Ovary (tissue), 7 donors: ENCODE measurements at regions not wholly inside any gene's neighbourhood (a gene's known extent, or its start where the extent isn't known, plus 50 kb on each side); places are given as distances from the start of the nearest gene placed in this dataset.

Experiments
- DNase-seq, 5 donors: peaks; one replicate each; pipeline ENCODE4 v3.0.0-alpha.2; 2019 to 2020
- H3K27ac ChIP-seq, 2 donors: fragments of 200-600 bp; one replicate each; pipeline versions ENCODE4 v1.5.1 to v1.8.0; 2019 to 2022
- H3K27me3 ChIP-seq: fragments of 200-600 bp; one replicate; pipeline ENCODE4 v1.8.0; 2022
- H3K36me3 ChIP-seq: fragments of 200-600 bp; sonication (generic); one replicate; pipeline ENCODE4 v1.5.1; 2019
- H3K4me1 ChIP-seq: one replicate; pipeline ENCODE4 v1.8.1; 2013; ENCODE audit warnings: mild to moderate bottlenecking, moderate library complexity; ENCODE audit not compliant: insufficient read depth
- H3K4me3 ChIP-seq: fragments of 200-600 bp; sonication (generic); one replicate; pipeline ENCODE4 v1.5.1; 2017
- H3K9me3 ChIP-seq, 2 donors: fragments of 200-600 bp in 1 of 2; sonication (generic) in 1 of 2; one replicate each; pipeline versions ENCODE4 v1.5.1 to v1.8.1; 2013 to 2019; ENCODE audit warnings: mild to moderate bottlenecking in 1 of 2, moderate library complexity in 1 of 2
- EP300 ChIP-seq: sonication (generic); formaldehyde crosslinking; IDR thresholded peaks from one replicate; pipeline ENCODE4 v1.6.1; 2017; ENCODE audit warnings: antibody characterized with exemption
- POLR2A ChIP-seq: fragments of 450-650 bp; IDR thresholded peaks from one replicate; pipeline ENCODE4 v1.6.1; 2017; ENCODE audit warnings: antibody characterized with exemption, mild to moderate bottlenecking, moderate library complexity
- WGBS, 3 donors: extraction: QIAGEN DNeasy Blood & Tissue Kit in 1 of 3; methylation state at CpG; one replicate each; pipeline versions ENCODE4 v1.1.5 to v1.1.7; 2013 to 2017; 5-methylcytosine and 5-hydroxymethylcytosine counted together
- intact Hi-C, 4 donors: fragments of 100-400 bp; cut with DNase I; formaldehyde crosslinking; loops; one replicate each; pipeline versions ENCODE4 v1.11.0 to v1.15.1; 2022 to 2023
- TF ChIP-seq, protein P1 (sequence below), 3 donors: fragments of 450-650 bp in 2 of 3; fragments of 200-600 bp in 1 of 3; IDR thresholded peaks; one replicate each; pipeline versions ENCODE4 v1.5.1 to v1.8.0; 2016 to 2022; ENCODE audit warnings: antibody characterized with exemption in 3 of 3, mild to moderate bottlenecking in 1 of 3
- donor health status: DM: no; HTN: no; CAD: no; lungs with moderate emphysema.
- donor health status: DM: no; HTN: no; CAD: no.
- donor health status: Bipolar disorder and iron deficiency.
- donor health status: DM: no; HTN: no; CAD: no.
- donor health status: DM: yes; HTN: yes; CAD: no.

DNA sequence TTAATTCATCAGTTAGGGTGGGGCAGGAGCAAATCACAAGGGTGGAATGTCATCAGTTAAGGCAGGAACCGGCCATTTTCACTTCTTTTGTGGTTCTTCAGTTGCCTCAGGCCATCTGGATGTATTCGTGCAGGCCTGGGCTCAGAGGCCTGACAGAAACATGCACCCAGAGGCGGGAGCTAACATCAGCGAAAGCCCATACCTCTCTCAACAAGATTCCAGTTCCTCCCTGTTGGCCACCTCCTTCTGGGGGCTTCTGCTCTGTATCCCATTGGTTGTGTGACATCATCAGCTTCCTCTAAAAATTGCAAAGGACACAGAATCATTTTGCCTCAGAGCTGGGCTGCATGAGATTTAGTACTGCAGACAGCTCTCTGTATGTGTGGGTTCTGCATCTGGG lies 134.3 kb downstream of the ZNF664 start:
- intact Hi-C loops = no loop called here
- TF ChIP-seq, protein P1, sequence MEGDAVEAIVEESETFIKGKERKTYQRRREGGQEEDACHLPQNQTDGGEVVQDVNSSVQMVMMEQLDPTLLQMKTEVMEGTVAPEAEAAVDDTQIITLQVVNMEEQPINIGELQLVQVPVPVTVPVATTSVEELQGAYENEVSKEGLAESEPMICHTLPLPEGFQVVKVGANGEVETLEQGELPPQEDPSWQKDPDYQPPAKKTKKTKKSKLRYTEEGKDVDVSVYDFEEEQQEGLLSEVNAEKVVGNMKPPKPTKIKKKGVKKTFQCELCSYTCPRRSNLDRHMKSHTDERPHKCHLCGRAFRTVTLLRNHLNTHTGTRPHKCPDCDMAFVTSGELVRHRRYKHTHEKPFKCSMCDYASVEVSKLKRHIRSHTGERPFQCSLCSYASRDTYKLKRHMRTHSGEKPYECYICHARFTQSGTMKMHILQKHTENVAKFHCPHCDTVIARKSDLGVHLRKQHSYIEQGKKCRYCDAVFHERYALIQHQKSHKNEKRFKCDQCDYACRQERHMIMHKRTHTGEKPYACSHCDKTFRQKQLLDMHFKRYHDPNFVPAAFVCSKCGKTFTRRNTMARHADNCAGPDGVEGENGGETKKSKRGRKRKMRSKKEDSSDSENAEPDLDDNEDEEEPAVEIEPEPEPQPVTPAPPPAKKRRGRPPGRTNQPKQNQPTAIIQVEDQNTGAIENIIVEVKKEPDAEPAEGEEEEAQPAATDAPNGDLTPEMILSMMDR (IDR thresholded peaks at IDR 0.05) = no peak
- TF ChIP-seq EP300 (no peak), POLR2A (no peak)
- H3K4me1 ChIP-seq = no peaks in the 10 kb centered on the region
- H3K27ac ChIP-seq = no peak overlapping the region
- no peak overlapping the region for H3K4me3 ChIP-seq
- DNase-seq = no peak
- H3K27me3 ChIP-seq = no peaks in the 10 kb centered on the region
- H3K36me3 ChIP-seq = no peaks in the 10 kb centered on the region
- no peaks in the 10 kb centered on the region for H3K9me3 ChIP-seq
- WGBS, 3 donors = 85 to 91% (median 89%) methylated on average over 4 of the region's 4 CpGs

DNA sequence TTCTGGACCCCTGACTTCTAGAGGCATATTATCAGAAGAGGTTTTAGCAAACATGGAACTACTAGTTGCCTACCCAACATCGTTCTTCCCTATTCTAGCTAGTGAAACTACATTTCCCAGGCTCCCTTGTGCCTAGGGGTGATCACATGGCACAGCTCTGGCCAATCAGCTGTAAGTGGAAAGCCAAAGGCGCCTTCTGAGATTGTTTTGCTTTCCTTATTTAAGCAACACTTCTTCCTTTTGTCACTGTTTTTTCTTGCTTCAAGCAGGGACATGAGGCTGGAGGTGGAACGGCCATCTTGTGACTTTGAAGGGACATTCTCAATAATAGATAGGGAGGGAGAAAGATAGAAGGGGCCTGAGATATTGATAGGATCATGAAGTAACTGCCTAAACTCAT lies 136.7 kb downstream of the ZNF664 start:
- DNase-seq = no peak
- Histone ChIP-seq H3K27ac (no peak overlapping the region), H3K9me3 (no peaks in the 10 kb centered on the region), H3K4me3 (no peak overlapping the region), H3K36me3 (no peaks in the 10 kb centered on the region), H3K27me3 (no peaks in the 10 kb centered on the region), H3K4me1 (no peaks in the 10 kb centered on the region)
- WGBS, 3 donors = 67 to 77% (median 70%) methylated on average over 3 of the region's 3 CpGs
- TF ChIP-seq EP300 = no peak
- TF ChIP-seq, protein P1 (IDR thresholded peaks at IDR 0.05) = no peak
- TF ChIP-seq POLR2A = no peak
- intact Hi-C loops = no loop called here

DNA sequence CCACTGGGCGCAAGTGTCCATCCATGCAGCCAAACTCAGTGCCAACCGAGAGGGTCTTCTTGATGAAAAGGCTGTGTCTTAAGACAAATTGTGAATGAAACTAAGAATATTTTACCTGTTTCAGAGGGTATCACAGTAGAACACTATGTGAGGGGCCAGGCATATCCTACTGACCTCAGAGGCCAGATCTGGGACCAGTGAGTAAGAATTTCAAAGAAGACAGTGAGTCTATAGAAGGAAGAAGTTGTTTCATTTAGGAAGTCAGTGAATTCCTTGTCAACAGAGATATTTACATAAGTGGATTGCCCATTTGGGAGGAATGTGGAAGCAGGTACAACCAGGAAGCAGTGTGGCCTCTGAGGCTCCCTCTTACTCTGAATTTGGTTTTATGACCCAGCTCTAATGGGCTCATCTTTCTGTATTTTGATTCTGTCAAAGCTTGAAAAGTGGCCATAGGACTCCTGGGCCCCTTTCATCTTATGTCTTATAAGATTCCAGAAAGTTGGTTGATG lies 137.4 kb downstream of the ZNF664 start:
- intact Hi-C loops = no loop called here
- H3K27me3 ChIP-seq = no peaks in the 10 kb centered on the region
- H3K4me1 ChIP-seq = no peaks in the 10 kb centered on the region
- H3K27ac ChIP-seq = no peak overlapping the region
- no peaks in the 10 kb centered on the region for H3K9me3 ChIP-seq
- H3K36me3 ChIP-seq = no peaks in the 10 kb centered on the region
- 96 to 100% (median 97%) methylated on average over 2 of the region's 2 CpGs for WGBS, 3 donors
- no peak for DNase-seq
- no peak overlapping the region for H3K4me3 ChIP-seq
- TF ChIP-seq, protein P1 (IDR thresholded peaks at IDR 0.05) = no peak
- TF ChIP-seq EP300 = no peak
- TF ChIP-seq POLR2A = no peak

DNA sequence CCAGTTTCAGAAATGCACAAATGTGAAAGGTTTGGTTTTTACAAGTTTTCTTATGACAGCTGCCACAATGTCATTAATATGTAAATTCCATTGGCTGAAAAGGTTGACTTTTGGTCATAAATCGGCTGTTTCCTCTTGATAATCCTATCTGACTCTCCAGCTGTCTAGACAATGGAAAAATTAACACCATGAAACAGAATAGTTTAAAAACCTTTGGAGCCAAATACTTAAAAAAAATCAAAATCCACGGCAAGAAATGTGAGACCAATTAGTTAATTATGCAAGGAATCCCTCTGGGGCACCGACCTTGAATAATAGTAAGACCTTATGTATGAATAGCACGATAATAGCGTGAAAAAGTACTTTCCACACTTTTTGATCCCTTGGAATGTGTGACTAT lies 138.0 kb downstream of the ZNF664 start:
- no peak overlapping the region for H3K27ac ChIP-seq
- no peaks in the 10 kb centered on the region for H3K36me3 ChIP-seq
- intact Hi-C loops = no loop called here
- no peak overlapping the region for H3K4me3 ChIP-seq
- TF ChIP-seq, protein P1 (IDR thresholded peaks at IDR 0.05) = no peak
- TF ChIP-seq POLR2A = no peak
- no peak for TF ChIP-seq EP300
- DNase-seq = no peak
- H3K4me1 ChIP-seq = no peaks in the 10 kb centered on the region
- WGBS, 3 donors = 54 to 60% (median 58%) methylated on average over 5 of the region's 5 CpGs
- no peaks in the 10 kb centered on the region for H3K27me3 ChIP-seq
- no peaks in the 10 kb centered on the region for H3K9me3 ChIP-seq
